NCI-H345 treated with DMSO at 0.1 percent for 48 hours (cell line): ENCODE measurements at regions not wholly inside any gene's neighbourhood (a gene's known extent, or its start where the extent isn't known, plus 50 kb on each side); places are given as distances from the start of the nearest gene placed in this dataset.

Source experiments
- DNase-seq: peaks from one replicate; lab custom pipeline; 2025; ENCODE audit not compliant: unreplicated experiment; lab: John Stamatoyannopoulos, UW

GRCh38 chr6:164185471-164185871 lies 771.0 kb downstream of the QKI start:
- DNase-seq, result no peak

- DNase-seq, result no peak
These were observed 769.9 kb downstream of the QKI start for GRCh38 chr6:164184410-164184809.

- DNase-seq, result no peak
These were observed 769.1 kb downstream of the QKI start for GRCh38 chr6:164183556-164184123.

- DNase-seq, result no peak
These were observed 764.3 kb downstream of the QKI start for GRCh38 chr6:164178679-164179332.

- no peak for DNase-seq
These were observed 754.8 kb downstream of the QKI start for GRCh38 chr6:164169355-164169754.

- no peak for DNase-seq
These were observed 754.1 kb downstream of the QKI start for GRCh38 chr6:164168595-164168994.

- DNase-seq, result no peak
These were observed 753.4 kb downstream of the QKI start for GRCh38 chr6:164167873-164168405.

- DNase-seq, result no peak
These were observed 752.5 kb downstream of the QKI start for GRCh38 chr6:164166996-164167395.

- DNase-seq, result no peak
These were observed 752.0 kb downstream of the QKI start for GRCh38 chr6:164166515-164166914.

GRCh38 chr6:164164876-164165275 lies 750.4 kb downstream of the QKI start:
- DNase-seq, result no peak

GRCh38 chr6:164163239-164163638 lies 748.7 kb downstream of the QKI start:
- no peak for DNase-seq

GRCh38 chr6:164159061-164159460 lies 744.5 kb downstream of the QKI start:
- DNase-seq, result no peak

GRCh38 chr6:164154588-164154987 lies 740.1 kb downstream of the QKI start:
- no peak for DNase-seq

- DNase-seq, result no peak
These were observed 738.1 kb downstream of the QKI start for GRCh38 chr6:164152611-164153010.

GRCh38 chr6:164151161-164152120 lies 736.9 kb downstream of the QKI start:
- DNase-seq, result peak; percentile 39

- DNase-seq, result no peak
These were observed 735.7 kb downstream of the QKI start for GRCh38 chr6:164150232-164150631.

- DNase-seq, result no peak
These were observed 734.3 kb downstream of the QKI start for GRCh38 chr6:164148788-164149187.

GRCh38 chr6:164144316-164144715 lies 729.8 kb downstream of the QKI start:
- no peak for DNase-seq

GRCh38 chr6:164142322-164142721 lies 727.8 kb downstream of the QKI start:
- no peak for DNase-seq

- no peak for DNase-seq
These were observed 721.1 kb downstream of the QKI start for GRCh38 chr6:164135511-164136132.

- no peak for DNase-seq
These were observed 718.6 kb downstream of the QKI start for GRCh38 chr6:164133095-164133494.
